AG09309 (cell line): ENCODE measurements at regions not wholly inside any gene's neighbourhood (a gene's known extent, or its start where the extent isn't known, plus 50 kb on each side); places are given as distances from the start of the nearest gene placed in this dataset.

ENCODE experiments used
- DNase-seq: peaks from one replicate; pipeline ENCODE4 v3.0.0-alpha.2; 2010; ENCODE audit warnings: low read depth
- H3K4me3 ChIP-seq: 2 replicates; pipeline ENCODE4 v1.5.1; 2011; ENCODE audit warnings: mild to moderate bottlenecking, low read depth, low read length, moderate library complexity; ENCODE audit not compliant: control insufficient read depth
- TF ChIP-seq, protein P1 (sequence below): IDR thresholded peaks from 2 replicates; pipeline ENCODE4 v1.5.1; 2011; ENCODE audit warnings: mild to moderate bottlenecking, low read depth, low read length, inconsistent platforms; ENCODE audit not compliant: insufficient read depth, control insufficient read depth; ENCODE audit errors: missing control alignments

DNA sequence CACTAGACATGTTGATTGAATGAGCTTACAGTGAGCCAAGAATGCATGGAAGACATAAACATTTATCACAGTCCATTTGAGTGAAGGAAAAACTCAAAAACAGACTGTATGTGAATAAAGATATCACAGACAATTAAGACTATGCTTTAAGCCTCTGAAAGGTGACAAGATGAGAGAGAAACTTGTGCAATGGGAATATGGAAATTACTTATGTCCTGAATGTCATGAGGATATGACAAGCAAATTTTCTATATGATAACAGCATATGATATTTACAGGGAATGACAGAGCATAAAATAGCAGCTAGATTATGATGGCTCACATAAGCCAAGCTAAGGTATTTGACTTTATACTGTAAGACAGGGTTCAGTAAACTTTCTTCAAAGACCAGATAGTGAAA is 1153.1 kb upstream of the USP15 start:
- DNase-seq = no peak
- TF ChIP-seq, protein P1, sequence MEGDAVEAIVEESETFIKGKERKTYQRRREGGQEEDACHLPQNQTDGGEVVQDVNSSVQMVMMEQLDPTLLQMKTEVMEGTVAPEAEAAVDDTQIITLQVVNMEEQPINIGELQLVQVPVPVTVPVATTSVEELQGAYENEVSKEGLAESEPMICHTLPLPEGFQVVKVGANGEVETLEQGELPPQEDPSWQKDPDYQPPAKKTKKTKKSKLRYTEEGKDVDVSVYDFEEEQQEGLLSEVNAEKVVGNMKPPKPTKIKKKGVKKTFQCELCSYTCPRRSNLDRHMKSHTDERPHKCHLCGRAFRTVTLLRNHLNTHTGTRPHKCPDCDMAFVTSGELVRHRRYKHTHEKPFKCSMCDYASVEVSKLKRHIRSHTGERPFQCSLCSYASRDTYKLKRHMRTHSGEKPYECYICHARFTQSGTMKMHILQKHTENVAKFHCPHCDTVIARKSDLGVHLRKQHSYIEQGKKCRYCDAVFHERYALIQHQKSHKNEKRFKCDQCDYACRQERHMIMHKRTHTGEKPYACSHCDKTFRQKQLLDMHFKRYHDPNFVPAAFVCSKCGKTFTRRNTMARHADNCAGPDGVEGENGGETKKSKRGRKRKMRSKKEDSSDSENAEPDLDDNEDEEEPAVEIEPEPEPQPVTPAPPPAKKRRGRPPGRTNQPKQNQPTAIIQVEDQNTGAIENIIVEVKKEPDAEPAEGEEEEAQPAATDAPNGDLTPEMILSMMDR = no peak

DNA sequence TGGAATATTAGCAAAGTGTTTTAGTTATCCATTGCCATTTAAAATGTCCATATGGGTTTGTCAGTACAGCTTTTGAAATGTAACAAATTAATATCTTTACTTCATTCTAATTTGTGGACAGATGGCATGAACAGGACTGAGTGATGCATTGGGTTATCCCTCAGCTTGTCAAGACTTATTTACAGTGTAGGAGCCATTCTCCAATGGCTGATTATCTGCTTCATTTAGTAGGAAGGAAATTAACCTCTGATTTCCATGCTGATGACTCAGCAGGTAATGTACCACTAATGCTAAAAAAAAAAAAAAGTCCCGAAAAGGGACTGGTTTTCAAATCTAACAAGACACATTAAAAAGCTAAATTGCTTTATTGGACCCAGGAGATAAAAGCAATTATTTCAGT is 1149.0 kb upstream of the USP15 start:
- TF ChIP-seq, protein P1 = no peak
- DNase-seq = no peak

More for the DNA sequence above, 1153.1 kb upstream of the USP15 start:
- H3K4me3 ChIP-seq = no peak overlapping the region

DNA sequence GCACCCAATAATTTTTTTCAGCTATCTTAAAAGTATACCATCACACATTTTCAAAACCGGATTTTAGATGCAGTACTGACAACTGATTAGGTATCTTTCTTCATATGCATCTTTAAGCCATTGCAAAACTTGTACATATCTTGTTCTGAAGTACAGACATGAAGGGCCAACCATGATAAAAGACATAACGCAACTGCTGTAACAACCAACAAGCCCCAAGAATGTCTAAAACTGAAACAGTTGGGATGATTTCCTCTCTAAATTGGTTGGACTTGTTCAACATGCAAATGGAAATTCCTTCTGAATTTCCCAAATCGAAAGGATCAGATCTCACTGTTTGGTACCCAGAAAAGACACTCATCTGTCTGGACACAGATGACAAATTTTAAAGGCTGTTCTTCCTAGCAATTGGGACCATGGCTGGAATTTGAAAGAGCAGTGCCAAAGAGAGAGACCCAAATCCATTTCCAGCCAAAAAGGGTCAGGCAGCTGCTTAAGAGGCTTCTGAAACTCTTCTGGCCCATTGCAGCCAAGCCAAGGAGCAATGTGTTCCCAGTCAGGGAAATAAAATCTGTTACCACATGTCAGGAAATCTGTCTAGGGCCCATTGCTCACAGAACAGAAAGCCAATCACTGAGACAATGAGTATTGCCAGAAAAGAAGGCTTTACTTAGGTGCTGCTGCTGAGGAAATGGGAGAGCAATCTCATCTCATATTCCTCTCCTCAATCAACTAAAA is 1122.4 kb upstream of the USP15 start:
- no peak overlapping the region for H3K4me3 ChIP-seq
- TF ChIP-seq, protein P1 = no peak
- DNase-seq = no peak

More for the DNA sequence above, 1149.0 kb upstream of the USP15 start:
- no peak overlapping the region for H3K4me3 ChIP-seq

DNA sequence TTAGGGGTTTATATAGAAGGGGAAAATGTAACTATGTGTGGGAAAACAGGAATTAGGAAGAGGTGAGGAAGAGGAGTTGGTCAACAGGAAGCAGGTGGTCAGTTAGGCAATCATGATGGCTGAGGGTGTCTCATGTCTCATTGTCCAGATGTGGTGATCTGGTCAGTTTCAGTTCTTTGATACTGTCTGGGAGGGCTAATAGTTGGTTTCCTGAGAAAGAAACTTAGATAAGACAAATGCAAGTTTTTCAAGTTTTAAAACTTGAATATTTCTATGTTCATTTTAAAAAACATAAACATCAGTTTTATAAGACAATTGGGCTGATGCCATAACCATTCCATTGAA is 1121.8 kb upstream of the USP15 start:
- no peak for DNase-seq
- no peak overlapping the region for H3K4me3 ChIP-seq
- TF ChIP-seq, protein P1 = no peak

DNA sequence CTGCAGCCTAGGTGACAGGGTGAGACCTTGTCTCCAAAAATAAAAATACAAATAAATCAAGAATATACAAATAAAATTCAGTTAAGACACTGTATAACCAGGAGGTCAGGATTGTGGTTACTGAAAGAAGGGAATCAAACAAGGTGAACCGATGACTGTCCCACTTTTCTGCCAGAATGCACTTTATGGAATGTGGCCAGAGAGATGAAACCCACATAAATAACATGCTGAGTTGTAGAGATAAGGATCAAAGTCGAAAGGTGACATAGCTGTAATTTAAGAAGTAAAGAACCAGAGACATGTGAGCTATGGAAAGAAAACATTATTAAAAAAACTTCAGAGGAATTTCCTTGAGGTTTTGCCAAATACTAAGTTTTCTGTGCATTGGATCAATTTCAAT is 1098.2 kb upstream of the USP15 start:
- H3K4me3 ChIP-seq = no peak overlapping the region
- TF ChIP-seq, protein P1 = no peak
- no peak for DNase-seq

DNA sequence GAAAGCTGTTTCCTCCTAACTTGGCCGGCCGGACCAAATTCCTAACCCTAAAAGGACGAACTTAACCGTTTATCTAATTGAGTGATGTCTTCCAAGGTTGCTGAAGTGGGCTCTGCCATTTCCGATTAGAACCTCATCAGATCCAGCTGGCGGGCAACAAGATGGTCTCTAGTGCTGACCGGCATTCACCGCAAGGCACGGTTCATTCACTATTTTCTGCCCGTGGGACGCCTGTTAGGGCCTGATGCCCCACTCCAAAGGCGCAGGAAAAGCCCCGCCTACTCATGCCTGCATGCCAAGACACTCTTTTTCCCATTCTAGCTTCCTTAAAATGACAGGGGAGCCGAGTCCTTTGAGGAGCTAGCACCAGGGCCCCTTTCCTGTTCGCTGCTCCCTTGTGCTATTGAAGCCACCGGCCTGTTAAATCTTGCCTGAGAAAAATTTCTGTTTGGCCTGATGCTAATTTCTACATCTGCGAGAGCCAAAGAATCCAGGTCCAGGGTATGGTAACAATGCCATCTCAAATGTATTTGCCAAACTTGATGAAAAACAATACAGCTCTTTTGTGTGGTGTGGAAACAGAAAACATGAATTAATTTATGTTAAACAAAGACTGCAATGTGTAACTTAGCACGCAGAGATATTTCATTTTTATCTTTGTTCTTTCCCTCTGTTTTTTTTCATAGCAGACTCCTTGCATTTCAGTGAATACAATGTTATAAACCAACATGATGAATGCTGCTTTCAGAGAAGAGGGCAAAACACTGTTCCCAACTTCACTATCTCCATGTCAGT is 1071.2 kb upstream of the USP15 start:
- TF ChIP-seq, protein P1 = no peak
- DNase-seq = no peak
- no peak overlapping the region for H3K4me3 ChIP-seq
